ENCODE measurements at regions not wholly inside any gene's neighbourhood (a gene's known extent, or its start where the extent isn't known, plus 50 kb on each side); places are given as distances from the start of the nearest gene placed in this dataset.

GRCh38 chr3:81997390-81997789 is 235.9 kb upstream of the GBE1 start (continued):
- TF ChIP-seq RREB1 (CRISPR knock-in tag; IDR thresholded peaks at IDR 0.05) = no peak

GRCh38 chr3:81995329-81995728 is 233.9 kb upstream of the GBE1 start:
- no peaks in the 10 kb centered on the region for H3K9me1 ChIP-seq (ENCODE audit: control insufficient read depth, insufficient read depth, low read length)
- no peaks in the 10 kb centered on the region for H3K79me2 ChIP-seq (ENCODE audit: control insufficient read depth, insufficient read depth, low read length)
- H4K20me1 ChIP-seq (replicated peaks; ENCODE audit: control insufficient read depth, insufficient read depth, low read length) = no peaks in the 10 kb centered on the region
- H3K27ac ChIP-seq (ENCODE audit: extremely low read depth, low read depth, low read length) = no peak overlapping the region
- H3K27me3 ChIP-seq (ENCODE audit: control insufficient read depth in 2 of 2, insufficient read depth in 2 of 2, low read length in 2 of 2) = no peaks in the 10 kb centered on the region
- FAIRE-seq (no peak), DNase-seq (ENCODE audit: extremely low read depth in 1 of 4, low spot score in 3 of 4) (no peak), ATAC-seq (no peak)
- in situ Hi-C loops (cut with MboI) = no loop called here
- WGBS (ENCODE audit: insufficient coverage, low coverage, missing lambda C conversion rate) = 0% methylated on average over 2 of the region's 2 CpGs
- CTCF ChIA-PET (ENCODE audit: low intra/inter-chr PET ratio) = no interaction called here
- H3K4me1 ChIP-seq (replicated peaks in 1 of 2; ENCODE audit: control insufficient read depth in 2 of 2, insufficient read depth in 2 of 2, low read length in 2 of 2) = no peaks in the 10 kb centered on the region
- TF ChIP-seq ARID1B (IDR thresholded peaks at IDR 0.05) (no peak), FOXJ3 (CRISPR knock-in tag; IDR thresholded peaks at IDR 0.05) (no peak), MCM7 (IDR thresholded peaks at IDR 0.05) (no peak), C11orf30 (IDR thresholded peaks at IDR 0.05; ENCODE audit: low read depth) (no peak), CCAR2 (IDR thresholded peaks at IDR 0.05; ENCODE audit: low read depth, low read length) (no peak), ZNF354B (CRISPR knock-in tag; IDR thresholded peaks at IDR 0.05) (no peak), KLF13 (tag; IDR thresholded peaks at IDR 0.05; ENCODE audit: borderline replicate concordance, low read depth) (no peak), NFIC (IDR thresholded peaks at IDR 0.05) (no peak), NFATC3 (IDR thresholded peaks at IDR 0.05) (no peak), ETS2 (tag; IDR thresholded peaks at IDR 0.05; ENCODE audit: borderline replicate concordance, poor library complexity, severe bottlenecking) (no peak)
- POLR2A ChIA-PET = no interaction called here
- no TSS peak for BruUV-seq (replicated peaks)
- intact Hi-C loops (cut with micrococcal nuclease) = no loop called here
- H2AFZ ChIP-seq (ENCODE audit: low read depth, low read length) = no peak overlapping the region
- no peak overlapping the region for H3K4me3 ChIP-seq
- H3K9ac ChIP-seq (ENCODE audit: insufficient read depth in 1 of 2, low read depth in 2 of 2, low read length in 2 of 2) = no peak overlapping the region
- no peaks in the 10 kb centered on the region for H3K9me3 ChIP-seq (replicated peaks; ENCODE audit: control insufficient read depth, insufficient read depth, low read depth, low read length)
- no peaks in the 10 kb centered on the region for H3K36me3 ChIP-seq (ENCODE audit: control insufficient read depth, insufficient read depth, low read length)
- no peak overlapping the region for H3K4me2 ChIP-seq (ENCODE audit: insufficient read depth, low read length)
